GM12878 (cell line): ENCODE measurements at regions not wholly inside any gene's neighbourhood (a gene's known extent, or its start where the extent isn't known, plus 50 kb on each side); places are given as distances from the start of the nearest gene placed in this dataset.

ENCODE experiments used
- CTCF ChIP-seq, 3 experiments: IDR thresholded peaks in 2 of 3; conservative IDR thresholded peaks in 1 of 3; 2 replicates each; pipeline ENCODE4 v1.5.1; 2011; ENCODE audit warnings: low read depth in 3 of 3, low read length in 3 of 3, mild to moderate bottlenecking in 3 of 3, control low read depth in 2 of 3, moderate library complexity in 2 of 3, inconsistent platforms in 1 of 3, mixed read lengths in 1 of 3; ENCODE audit not compliant: control insufficient read depth in 2 of 3, insufficient read depth in 1 of 3; ENCODE audit errors: extremely low read depth in 1 of 3
- ESRRA ChIP-seq: IDR thresholded peaks from 2 replicates; pipeline ENCODE4 v1.6.1; 2012; ENCODE audit warnings: mild to moderate bottlenecking, low read length, improper control_type of control experiment
- FOS ChIP-seq: IDR thresholded peaks from 3 replicates; pipeline ENCODE4 v1.6.1; 2011; ENCODE audit warnings: borderline replicate concordance; ENCODE audit not compliant: insufficient read length; ENCODE audit errors: extremely low read depth
- GABPA ChIP-seq: IDR thresholded peaks from 2 replicates; pipeline ENCODE4 v1.6.1; 2014; ENCODE audit warnings: antibody characterized with exemption, low read depth, mild to moderate bottlenecking, inconsistent platforms
- SIN3A ChIP-seq: IDR thresholded peaks from 2 replicates; pipeline ENCODE4 v1.6.1; 2012; ENCODE audit warnings: low read depth, low read length, improper control_type of control experiment

DNA sequence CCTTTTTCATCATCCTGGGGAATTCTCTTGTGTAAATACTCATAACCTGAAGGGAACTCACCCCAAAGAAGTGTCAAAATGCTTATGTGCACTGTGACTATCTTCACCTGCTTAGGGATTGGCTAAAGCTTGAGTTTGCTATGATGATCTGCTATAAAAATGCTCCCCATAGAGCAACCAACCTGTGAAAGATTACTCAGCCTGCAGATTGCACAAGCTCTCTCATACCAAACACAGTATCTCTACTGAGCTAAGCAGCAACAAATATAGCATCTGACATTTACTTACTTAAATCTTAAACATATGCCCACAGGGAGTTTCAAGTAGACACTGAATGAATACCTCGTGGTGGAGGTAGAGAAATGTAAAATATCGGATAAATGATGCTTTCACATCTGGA lies 725.8 kb downstream of the MRPL39 start:
- no peak for TF ChIP-seq SIN3A
- TF ChIP-seq FOS = no peak
- no peak for TF ChIP-seq ESRRA
- no peak for TF ChIP-seq CTCF (IDR thresholded peaks at IDR 0.05 in 2 of 3, conservative IDR thresholded peaks at IDR 0.05 in 1 of 3; ENCODE audit: control insufficient read depth in 2 of 3, extremely low read depth in 1 of 3, insufficient read depth in 1 of 3, low read depth in 3 of 3, low read length in 3 of 3)
- TF ChIP-seq GABPA = no peak
